ENCODE measurements at regions not wholly inside any gene's neighbourhood (a gene's known extent, or its start where the extent isn't known, plus 50 kb on each side); places are given as distances from the start of the nearest gene placed in this dataset.

GRCh38 chr4:188879598-188879997 lies 740.4 kb downstream of the TRIML1 start:
- Histone ChIP-seq H3K27ac (no peak overlapping the region), H3K27me3 (no peaks in the 10 kb centered on the region), H3K4me3 (no peak overlapping the region), H3K9me3 (no peaks in the 10 kb centered on the region), H3K4me1 (no peaks in the 10 kb centered on the region), H3K36me3 (no peaks in the 10 kb centered on the region)
- intact Hi-C loops (cut with DNase I; ENCODE audit: low total_unique reads) = no loop called here
- DNase-seq = no peak
- TF ChIP-seq CTCF (IDR thresholded peaks at IDR 0.05) = no peak

GRCh38 chr4:188887905-188888304 lies 748.7 kb downstream of the TRIML1 start:
- H3K27ac ChIP-seq = no peak overlapping the region
- no peaks in the 10 kb centered on the region for H3K9me3 ChIP-seq
- H3K27me3 ChIP-seq = no peaks in the 10 kb centered on the region
- no peak for TF ChIP-seq CTCF (IDR thresholded peaks at IDR 0.05)
- no peak for DNase-seq
- no peak overlapping the region for H3K4me3 ChIP-seq
- H3K4me1 ChIP-seq = no peaks in the 10 kb centered on the region
- no peaks in the 10 kb centered on the region for H3K36me3 ChIP-seq
- intact Hi-C loops (cut with DNase I; ENCODE audit: low total_unique reads) = no loop called here

GRCh38 chr4:188892837-188893236 lies 753.6 kb downstream of the TRIML1 start:
- Histone ChIP-seq H3K4me1 (no peaks in the 10 kb centered on the region), H3K9me3 (no peaks in the 10 kb centered on the region), H3K27ac (no peak overlapping the region), H3K27me3 (no peaks in the 10 kb centered on the region), H3K4me3 (no peak overlapping the region), H3K36me3 (no peaks in the 10 kb centered on the region)
- no peak for DNase-seq
- no peak for TF ChIP-seq CTCF (IDR thresholded peaks at IDR 0.05)
- intact Hi-C loops (cut with DNase I; ENCODE audit: low total_unique reads) = no loop called here

- intact Hi-C loops (cut with DNase I; ENCODE audit: low total_unique reads) = no loop called here
- H3K36me3 ChIP-seq = no peaks in the 10 kb centered on the region
- no peaks in the 10 kb centered on the region for H3K9me3 ChIP-seq
- no peak for DNase-seq
- H3K27me3 ChIP-seq = no peaks in the 10 kb centered on the region
- H3K4me3 ChIP-seq = no peak overlapping the region
- H3K4me1 ChIP-seq = no peaks in the 10 kb centered on the region
- no peak for TF ChIP-seq CTCF (IDR thresholded peaks at IDR 0.05)
- no peak overlapping the region for H3K27ac ChIP-seq
Observed at GRCh38 chr4:188903986-188904385, 764.7 kb downstream of the TRIML1 start.

- DNase-seq = no peak
- Histone ChIP-seq H3K27me3 (no peaks in the 10 kb centered on the region), H3K27ac (no peak overlapping the region), H3K4me3 (no peak overlapping the region), H3K9me3 (no peaks in the 10 kb centered on the region), H3K4me1 (no peaks in the 10 kb centered on the region), H3K36me3 (no peaks in the 10 kb centered on the region)
- TF ChIP-seq CTCF (IDR thresholded peaks at IDR 0.05) = no peak
- intact Hi-C loops (cut with DNase I; ENCODE audit: low total_unique reads) = no loop called here
Observed at GRCh38 chr4:188904617-188905016, 765.4 kb downstream of the TRIML1 start.

- Histone ChIP-seq H3K4me3 (no peak overlapping the region), H3K9me3 (no peaks in the 10 kb centered on the region), H3K27ac (no peak overlapping the region), H3K4me1 (no peaks in the 10 kb centered on the region), H3K27me3 (no peaks in the 10 kb centered on the region), H3K36me3 (no peaks in the 10 kb centered on the region)
- no peak for TF ChIP-seq CTCF (IDR thresholded peaks at IDR 0.05)
- intact Hi-C loops (cut with DNase I; ENCODE audit: low total_unique reads) = no loop called here
- DNase-seq = no peak
Observed at GRCh38 chr4:188905248-188905647, 766.0 kb downstream of the TRIML1 start.
